Keratinocyte (primary cell): ENCODE measurements at regions not wholly inside any gene's neighbourhood (a gene's known extent, or its start where the extent isn't known, plus 50 kb on each side); places are given as distances from the start of the nearest gene placed in this dataset.

Source experiments
- DNase-seq: peaks from one replicate; pipeline ENCODE4 v3.0.0-alpha.2; 2011; ENCODE audit warnings: low read depth, missing footprints, low spot score
- FAIRE-seq: peaks from 2 replicates; lab custom pipeline; 2011; peaks lifted over from hg19 to GRCh38; lab: Jason Lieb, UNC
- H2AFZ ChIP-seq: 2 replicates; pipeline ENCODE4 v1.6.0; 2012; ENCODE audit warnings: low read length, control low read depth, inconsistent platforms; ENCODE audit not compliant: control insufficient read depth
- H3K27ac ChIP-seq: 2 replicates; pipeline ENCODE4 v1.5.1; 2011; ENCODE audit warnings: low read length; ENCODE audit not compliant: control insufficient read depth, insufficient read depth
- H3K27me3 ChIP-seq: 3 replicates; pipeline ENCODE4 v1.6.0; 2011; ENCODE audit warnings: low read length; ENCODE audit not compliant: control insufficient read depth, insufficient read depth; ENCODE audit errors: extremely low read depth
- H3K36me3 ChIP-seq, 2 experiments: 2 replicates in 1 of 2; 3 replicates in 1 of 2; pipeline ENCODE4 v1.5.1; 2011; ENCODE audit warnings: low read length in 2 of 2, mild to moderate bottlenecking in 1 of 2; ENCODE audit not compliant: control insufficient read depth in 2 of 2, insufficient read depth in 2 of 2; ENCODE audit errors: extremely low read depth in 1 of 2
- H3K4me1 ChIP-seq: 3 replicates; pipeline ENCODE4 v1.5.1; 2011; ENCODE audit warnings: low read length; ENCODE audit not compliant: control insufficient read depth, insufficient read depth; ENCODE audit errors: extremely low read depth
- H3K4me2 ChIP-seq: 3 replicates; pipeline ENCODE4 v1.6.0; 2011; ENCODE audit warnings: low read depth, low read length; ENCODE audit not compliant: control insufficient read depth, insufficient read depth; ENCODE audit errors: extremely low read depth
- H3K4me3 ChIP-seq, 3 experiments: fragments of 200-600 bp in 1 of 3; sonication (generic) in 1 of 3; 2 replicates in 2 of 3; 3 replicates in 1 of 3; pipeline ENCODE4 v1.5.1; 2011 to 2016; ENCODE audit warnings: low read length in 3 of 3, mild to moderate bottlenecking in 3 of 3, control low read depth in 2 of 3, inconsistent platforms in 1 of 3, low read depth in 1 of 3, mixed read lengths in 1 of 3, mixed run types in 1 of 3, moderate library complexity in 1 of 3; ENCODE audit not compliant: control insufficient read depth in 2 of 3, insufficient read depth in 2 of 3; ENCODE audit errors: extremely low read depth in 1 of 3
- H3K79me2 ChIP-seq: 2 replicates; pipeline ENCODE4 v1.6.0; 2012; ENCODE audit warnings: low read length; ENCODE audit not compliant: control insufficient read depth, insufficient read depth
- H3K9ac ChIP-seq: 3 replicates; pipeline ENCODE4 v1.6.0; 2011; ENCODE audit warnings: low read length; ENCODE audit not compliant: control insufficient read depth, insufficient read depth; ENCODE audit errors: extremely low read depth
- H3K9me1 ChIP-seq: 3 replicates; pipeline ENCODE4 v1.6.0; 2011; ENCODE audit warnings: low read length; ENCODE audit not compliant: control insufficient read depth, insufficient read depth; ENCODE audit errors: extremely low read depth
- H3K9me3 ChIP-seq: 2 replicates; pipeline ENCODE4 v1.5.1; 2012; ENCODE audit warnings: low read depth, low read length; ENCODE audit not compliant: control insufficient read depth
- H4K20me1 ChIP-seq: 3 replicates; pipeline ENCODE4 v1.6.0; 2011; ENCODE audit warnings: low read length; ENCODE audit not compliant: control insufficient read depth, insufficient read depth; ENCODE audit errors: extremely low read depth
- CTCF ChIP-seq, 3 experiments: IDR thresholded peaks in 1 of 3; conservative IDR thresholded peaks in 1 of 3; optimal IDR thresholded peaks in 1 of 3; 2 replicates in 2 of 3; 3 replicates in 1 of 3; pipeline versions ENCODE3 to v1.5.1; 2011; ENCODE audit warnings: low read length in 3 of 3, mild to moderate bottlenecking in 3 of 3, moderate library complexity in 2 of 3, control low read depth in 1 of 3, inconsistent platforms in 1 of 3; ENCODE audit not compliant: insufficient read depth in 2 of 3; ENCODE audit errors: extremely low read depth in 1 of 3
- EZH2 ChIP-seq: IDR thresholded peaks from one replicate; pipeline ENCODE4 v1.6.1; 2012; ENCODE audit warnings: inconsistent platforms, mild to moderate bottlenecking, low read length, moderate library complexity
- dilution Hi-C: fragments of 300-500 bp; cut with MboI; formaldehyde crosslinking; loops from one replicate; pipeline ENCODE4 v1.7.0; 2020; ENCODE audit warnings: low sequenced_read_pairs; ENCODE audit not compliant: extremely low pct_ligation_motif_present

GRCh38 chr22:48091060-48091650, 1328.7 kb downstream of the TBC1D22A start:
- no peaks in the 10 kb centered on the region for H3K4me1 ChIP-seq
- no peak overlapping the region for H3K9ac ChIP-seq
- dilution Hi-C loops, result no loop called here
- no peaks in the 10 kb centered on the region for H4K20me1 ChIP-seq
- no peaks in the 10 kb centered on the region for H3K79me2 ChIP-seq
- TF ChIP-seq CTCF (optimal IDR thresholded peaks at IDR 0.05 in 1 of 3, IDR thresholded peaks at IDR 0.05 in 1 of 3, conservative IDR thresholded peaks at IDR 0.05 in 1 of 3; ENCODE audit: extremely low read depth in 1 of 3, insufficient read depth in 2 of 3, low read length in 3 of 3) (no peak), EZH2 (no peak)
- H3K27ac ChIP-seq, result no peak overlapping the region
- no peaks in the 10 kb centered on the region for H3K36me3 ChIP-seq
- H3K4me3 ChIP-seq, result no peak overlapping the region
- no peak overlapping the region for H2AFZ ChIP-seq
- no peaks in the 10 kb centered on the region for H3K9me1 ChIP-seq
- DNase-seq, result no peak
- FAIRE-seq, result no peak
- H3K9me3 ChIP-seq, result no peaks in the 10 kb centered on the region
- no peak overlapping the region for H3K4me2 ChIP-seq
- no peaks in the 10 kb centered on the region for H3K27me3 ChIP-seq

DNA sequence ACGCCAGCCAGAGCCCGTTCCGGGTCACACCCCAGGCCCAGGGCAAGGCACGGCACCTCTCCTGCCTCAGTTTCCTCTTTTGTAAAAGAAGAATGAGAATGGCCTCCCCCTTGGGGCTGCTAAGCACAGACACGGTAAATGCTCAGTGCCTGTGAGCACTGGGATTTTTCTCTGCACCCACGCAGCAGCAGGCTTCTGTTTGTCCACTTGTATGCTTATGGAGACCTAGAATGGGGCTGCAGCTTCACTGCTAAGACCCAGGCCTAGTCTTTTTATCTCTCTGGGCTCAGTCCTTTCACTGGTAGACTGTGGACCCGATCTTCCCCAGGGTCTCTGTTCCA, 1327.9 kb downstream of the TBC1D22A start:
- H3K9me3 ChIP-seq, result no peaks in the 10 kb centered on the region
- H3K27ac ChIP-seq, result no peak overlapping the region
- dilution Hi-C loops, result no loop called here
- no peak overlapping the region for H3K4me3 ChIP-seq
- peak overlapping the region; percentile 12 for H3K4me2 ChIP-seq
- no peaks in the 10 kb centered on the region for H4K20me1 ChIP-seq
- FAIRE-seq, result no peak
- no peak overlapping the region for H2AFZ ChIP-seq
- no peaks in the 10 kb centered on the region for H3K27me3 ChIP-seq
- TF ChIP-seq EZH2 (no peak), CTCF (optimal IDR thresholded peaks at IDR 0.05 in 1 of 3, IDR thresholded peaks at IDR 0.05 in 1 of 3, conservative IDR thresholded peaks at IDR 0.05 in 1 of 3; ENCODE audit: extremely low read depth in 1 of 3, insufficient read depth in 2 of 3, low read length in 3 of 3) (no peak)
- H3K79me2 ChIP-seq, result no peaks in the 10 kb centered on the region
- H3K36me3 ChIP-seq, result no peaks in the 10 kb centered on the region
- H3K9ac ChIP-seq, result no peak overlapping the region
- no peaks in the 10 kb centered on the region for H3K9me1 ChIP-seq
- no peaks in the 10 kb centered on the region for H3K4me1 ChIP-seq
- DNase-seq, result no peak
